Stimulated activated memory B cell treated with anti-CD40 and anti-IgM and Interleukin-4, amounts not matched to agents 10 μg/mL and 1 μg/mL and 100 μg/mL, for 72 hours (primary cell): ENCODE measurements at regions not wholly inside any gene's neighbourhood (a gene's known extent, or its start where the extent isn't known, plus 50 kb on each side); places are given as distances from the start of the nearest gene placed in this dataset.
"Not testable (repeated sequence)": the region's sequence is repeated elsewhere in the genome, so short reads cannot be mapped to it uniquely, and the experiment has no call there.

Experiments used
- ATAC-seq: fragments of 150-1000 bp; cut with Tn5 transposase; 2 replicates; pipeline ENCODE4 v1.10.0; 2021
- H3K27ac Mint-ChIP-seq: one replicate; pipeline ENCODE4 v1.8.0; 2022; ENCODE audit warnings: mild to moderate bottlenecking, mixed read lengths
- H3K27me3 Mint-ChIP-seq: one replicate; pipeline ENCODE4 v1.8.0; 2022; ENCODE audit warnings: mixed read lengths
- H3K36me3 Mint-ChIP-seq: one replicate; pipeline ENCODE4 v1.8.0; 2022; ENCODE audit warnings: mixed read lengths
- H3K4me1 Mint-ChIP-seq: one replicate; pipeline ENCODE4 v1.8.0; 2022; ENCODE audit warnings: mixed read lengths
- H3K4me3 Mint-ChIP-seq: one replicate; pipeline ENCODE4 v1.8.0; 2022; ENCODE audit warnings: mild to moderate bottlenecking, moderate library complexity, mixed read lengths
- H3K9me3 Mint-ChIP-seq: one replicate; pipeline ENCODE4 v1.8.0; 2022; ENCODE audit warnings: mixed read lengths

DNA sequence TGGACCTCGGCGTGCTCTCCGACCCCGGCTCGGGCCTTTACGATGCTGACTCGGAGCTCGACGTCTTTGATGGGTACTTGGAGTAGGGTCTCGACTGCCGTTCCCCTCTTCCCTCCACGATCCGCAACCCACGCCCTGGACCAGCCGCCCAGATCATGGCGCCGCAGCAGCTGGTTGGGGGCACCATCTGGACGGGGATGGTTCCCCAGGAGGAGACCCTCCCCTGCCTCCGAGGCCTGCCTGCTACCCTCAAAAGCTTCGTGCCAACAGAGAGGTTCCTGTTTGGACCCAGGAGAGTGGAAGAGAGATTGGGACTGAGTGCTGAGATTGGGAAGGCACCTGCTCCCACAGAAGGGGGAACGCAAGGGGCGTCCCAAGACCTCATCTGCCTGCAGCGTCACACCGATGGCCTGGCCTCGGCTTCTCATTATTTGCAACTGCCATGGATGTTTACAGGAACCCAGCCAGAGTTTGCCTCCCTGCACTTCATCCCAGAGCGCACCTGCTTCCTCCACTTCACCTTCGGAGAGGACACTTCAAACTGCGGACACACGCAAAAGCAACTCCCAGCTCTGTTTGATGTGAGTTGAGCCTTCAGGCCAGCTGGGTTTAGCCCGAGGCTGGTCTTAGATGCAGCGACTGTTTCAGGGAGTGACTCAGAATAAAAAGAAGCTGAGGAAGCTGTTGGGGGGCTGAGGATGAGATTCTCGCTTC lies 58.9 kb downstream of the GOLGA6L7 start:
- H3K4me1 Mint-ChIP-seq, H3K27ac Mint-ChIP-seq, H3K9me3 Mint-ChIP-seq, H3K4me3 Mint-ChIP-seq, H3K36me3 Mint-ChIP-seq: not testable (repeated sequence)
- peak; percentile 8 for ATAC-seq
- peaks cover 28% of the 10 kb centered on the region for H3K27me3 Mint-ChIP-seq

DNA sequence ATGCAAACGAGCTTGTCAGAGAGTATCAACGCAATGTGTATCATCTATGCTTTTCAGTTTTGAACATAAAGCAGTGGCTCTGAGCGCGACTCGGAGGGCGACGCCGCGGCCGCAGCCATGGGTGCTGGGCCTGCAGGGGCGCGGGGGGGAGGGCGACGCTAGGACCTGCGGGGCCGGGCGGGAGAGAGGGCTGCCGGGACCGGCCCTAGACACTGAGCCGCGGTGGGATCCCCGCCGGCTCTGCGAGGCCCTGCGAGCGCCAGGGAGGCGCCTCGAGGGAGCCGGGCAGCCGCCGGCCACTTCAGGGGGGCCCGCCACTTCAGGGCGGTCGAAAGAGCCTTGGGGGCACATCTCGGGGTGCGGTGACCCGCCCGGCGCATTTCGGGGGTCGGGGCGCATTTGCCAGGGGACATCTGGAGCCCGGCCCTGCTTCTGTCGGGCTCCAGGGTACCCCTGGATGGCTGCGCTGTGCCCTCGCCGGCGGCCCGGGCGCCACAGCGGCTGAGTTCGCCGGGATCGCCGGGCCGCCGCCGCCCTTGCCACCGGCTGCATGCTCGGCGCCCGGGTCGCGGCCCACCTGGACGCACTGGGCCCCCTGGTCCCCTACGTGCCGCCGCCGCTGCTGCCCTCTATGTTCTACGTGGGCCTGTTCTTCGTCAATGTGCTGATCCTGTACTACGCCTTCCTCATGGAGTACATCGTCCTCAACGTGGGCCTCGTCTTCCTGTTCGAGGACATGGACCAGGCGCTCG lies 59.6 kb downstream of the GOLGA6L7 start:
- H3K27me3 Mint-ChIP-seq = peaks cover 28% of the 10 kb centered on the region
- H3K4me3 Mint-ChIP-seq, H3K27ac Mint-ChIP-seq, H3K36me3 Mint-ChIP-seq, H3K4me1 Mint-ChIP-seq, H3K9me3 Mint-ChIP-seq: not testable (repeated sequence)
- peak; percentile 36 for ATAC-seq

DNA sequence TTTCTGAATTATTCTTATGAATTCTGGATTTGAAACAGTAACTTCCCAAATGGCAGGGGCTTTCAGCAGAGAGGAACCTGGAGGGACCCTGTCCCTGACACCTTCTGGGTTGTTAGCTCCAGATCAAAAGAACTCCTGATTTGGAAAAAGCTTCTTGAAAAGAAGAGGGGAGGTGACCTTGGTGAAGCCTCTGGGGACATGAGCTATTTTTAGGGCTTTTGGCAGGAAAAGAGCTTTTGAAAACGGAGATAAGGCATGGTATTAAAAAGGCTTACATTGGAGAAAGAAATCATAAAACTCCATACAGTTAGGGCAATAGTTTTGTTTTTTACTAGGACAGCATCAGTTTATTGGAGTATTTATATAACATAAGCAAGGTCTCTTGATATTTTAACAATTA lies 60.3 kb downstream of the GOLGA6L7 start:
- not testable (repeated sequence) for H3K36me3 Mint-ChIP-seq, ATAC-seq
- peaks cover 28% of the 10 kb centered on the region for H3K27me3 Mint-ChIP-seq

DNA sequence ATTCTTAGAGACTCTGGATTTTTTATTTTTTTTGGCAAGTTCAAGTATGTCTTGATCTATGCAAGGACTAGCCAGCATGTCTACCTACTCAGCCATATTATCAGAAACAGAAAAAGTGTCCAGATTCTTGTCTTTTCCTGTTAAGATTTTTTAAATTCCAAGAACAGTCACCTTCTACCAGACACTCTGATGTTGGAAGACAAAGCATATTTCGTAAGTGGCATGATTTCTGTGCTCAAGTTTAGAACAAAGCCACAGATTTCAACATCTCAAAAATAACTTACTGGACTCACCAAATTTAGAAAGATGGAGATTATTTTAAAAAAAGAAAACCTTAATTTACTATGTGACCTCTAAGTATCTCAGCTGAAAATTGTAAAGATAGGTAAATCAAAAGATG lies 61.9 kb downstream of the GOLGA6L7 start:
- Mint-ChIP-seq H3K9me3 (no peaks in the 10 kb centered on the region), H3K27me3 (peaks cover 19% of the 10 kb centered on the region), H3K27ac (no peak overlapping the region), H3K4me3 (no peak overlapping the region), H3K4me1 (no peaks in the 10 kb centered on the region), H3K36me3 (no peaks in the 10 kb centered on the region)
- no peak for ATAC-seq

More for the DNA sequence above, 60.3 kb downstream of the GOLGA6L7 start:
- H3K9me3 Mint-ChIP-seq, H3K4me1 Mint-ChIP-seq, H3K4me3 Mint-ChIP-seq, H3K27ac Mint-ChIP-seq: not testable (repeated sequence)

DNA sequence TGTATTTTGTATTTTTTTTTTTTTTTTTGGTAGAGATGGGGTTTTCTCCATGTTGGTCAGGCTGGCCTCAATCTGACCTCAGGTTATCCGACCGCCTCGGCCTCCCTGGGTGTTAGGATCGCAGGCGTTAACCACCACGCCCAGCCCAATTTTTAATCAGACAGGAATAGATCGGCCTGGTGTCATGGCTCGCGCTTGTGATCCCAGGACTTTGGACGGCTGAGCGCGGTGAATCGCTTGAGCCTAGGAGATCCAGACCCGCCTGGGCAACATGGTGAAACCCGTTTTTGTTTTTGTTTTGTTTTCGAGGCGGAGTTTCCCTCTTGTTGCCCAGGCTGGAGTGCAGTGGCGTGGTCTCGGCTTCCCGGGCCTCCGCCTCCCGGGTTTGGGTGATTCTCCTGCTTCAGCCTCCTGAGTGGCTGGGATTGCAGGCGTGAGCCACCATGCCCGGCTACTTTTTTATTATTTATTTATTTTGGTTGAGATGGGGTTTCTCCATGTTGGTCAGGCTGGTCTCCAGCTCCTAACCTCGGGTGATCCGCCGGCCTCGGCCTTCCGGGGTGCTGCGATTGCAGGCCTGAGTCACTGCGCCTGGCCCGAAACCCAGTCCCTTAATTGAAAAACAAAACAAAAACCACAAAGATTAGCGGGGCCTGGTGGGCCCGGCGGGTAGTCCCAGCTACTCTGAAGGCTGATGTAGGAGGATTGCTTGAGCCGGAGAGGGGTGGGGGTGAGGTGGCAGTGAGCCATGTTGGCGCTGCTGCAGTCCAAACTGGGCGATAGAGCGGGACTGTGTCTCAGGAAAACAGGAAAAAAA lies 63.9 kb downstream of the GOLGA6L7 start:
- not testable (repeated sequence) for H3K4me3 Mint-ChIP-seq, H3K4me1 Mint-ChIP-seq, H3K27ac Mint-ChIP-seq, H3K9me3 Mint-ChIP-seq, ATAC-seq, H3K36me3 Mint-ChIP-seq
- H3K27me3 Mint-ChIP-seq = peaks cover 15% of the 10 kb centered on the region

DNA sequence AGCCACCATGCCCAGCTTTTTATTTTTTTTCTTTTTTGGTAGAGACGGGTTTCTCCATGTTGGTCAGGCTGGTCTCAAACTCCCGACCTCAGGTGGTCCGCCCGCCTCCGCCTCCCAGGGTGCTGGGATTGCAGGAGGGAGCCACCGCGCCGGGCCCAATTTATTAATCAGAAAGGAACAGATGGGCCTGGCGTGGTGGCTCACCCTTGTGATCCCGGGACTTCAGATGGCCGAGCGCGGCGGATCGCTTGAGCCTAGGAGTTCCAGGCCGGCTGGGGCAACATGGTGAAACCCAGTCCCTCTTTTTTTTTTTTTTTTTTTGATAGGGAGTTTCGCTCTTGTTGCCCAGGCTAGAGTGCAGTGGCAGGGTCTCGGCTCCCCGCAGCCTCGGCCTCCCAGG lies 64.6 kb downstream of the GOLGA6L7 start:
- no peaks in the 10 kb centered on the region for H3K4me1 Mint-ChIP-seq
- H3K27me3 Mint-ChIP-seq = peaks cover 12% of the 10 kb centered on the region
- no peaks in the 10 kb centered on the region for H3K36me3 Mint-ChIP-seq
- no peak for ATAC-seq
- H3K9me3 Mint-ChIP-seq = no peaks in the 10 kb centered on the region
- no peak overlapping the region for H3K27ac Mint-ChIP-seq
- no peak overlapping the region for H3K4me3 Mint-ChIP-seq

DNA sequence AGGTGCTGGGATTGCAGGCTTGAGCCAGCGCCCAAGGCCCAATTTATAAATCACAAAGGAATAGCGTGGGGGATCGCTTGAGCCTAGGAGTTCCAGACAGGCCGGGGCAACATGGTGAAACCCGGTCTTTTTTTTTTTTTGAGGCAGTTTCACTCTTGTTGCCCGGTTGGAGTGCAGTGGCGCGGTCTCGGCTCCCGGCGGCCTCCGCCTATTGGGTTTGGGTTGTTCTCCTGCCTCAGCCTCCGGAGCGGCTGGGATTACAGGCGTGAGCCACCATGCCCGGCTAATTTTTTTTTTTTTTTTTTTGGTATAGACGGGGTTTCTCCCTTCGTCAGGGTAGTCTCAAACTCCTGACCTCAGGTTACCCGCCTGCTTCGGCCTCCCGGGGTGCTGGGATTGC lies 65.0 kb downstream of the GOLGA6L7 start:
- H3K36me3 Mint-ChIP-seq = no peaks in the 10 kb centered on the region
- H3K4me3 Mint-ChIP-seq = no peak overlapping the region
- no peak overlapping the region for H3K27ac Mint-ChIP-seq
- H3K4me1 Mint-ChIP-seq = no peaks in the 10 kb centered on the region
- peaks cover 12% of the 10 kb centered on the region for H3K27me3 Mint-ChIP-seq
- H3K9me3 Mint-ChIP-seq = no peaks in the 10 kb centered on the region
- no peak for ATAC-seq

DNA sequence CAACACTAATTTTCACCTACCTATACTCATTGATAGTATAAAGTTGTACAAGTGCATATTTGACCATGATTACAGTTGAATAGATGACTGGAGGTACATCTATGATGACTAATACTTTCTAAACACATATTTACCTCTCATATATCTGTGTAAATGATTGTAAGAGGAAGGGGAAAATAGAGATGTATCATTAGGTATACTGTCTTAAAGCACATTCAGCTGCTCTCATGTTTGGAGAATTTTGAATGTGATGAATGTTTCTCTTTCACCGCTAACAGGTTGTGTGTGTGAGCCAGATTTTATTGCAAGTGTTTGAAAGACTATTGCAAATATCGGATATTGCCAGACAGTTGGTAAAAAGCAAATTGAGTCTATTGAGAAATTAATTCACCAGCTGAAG lies 66.2 kb upstream of the GOLGA8M start:
- not testable (repeated sequence) for ATAC-seq, H3K36me3 Mint-ChIP-seq, H3K4me1 Mint-ChIP-seq, H3K4me3 Mint-ChIP-seq, H3K27me3 Mint-ChIP-seq, H3K9me3 Mint-ChIP-seq, H3K27ac Mint-ChIP-seq

DNA sequence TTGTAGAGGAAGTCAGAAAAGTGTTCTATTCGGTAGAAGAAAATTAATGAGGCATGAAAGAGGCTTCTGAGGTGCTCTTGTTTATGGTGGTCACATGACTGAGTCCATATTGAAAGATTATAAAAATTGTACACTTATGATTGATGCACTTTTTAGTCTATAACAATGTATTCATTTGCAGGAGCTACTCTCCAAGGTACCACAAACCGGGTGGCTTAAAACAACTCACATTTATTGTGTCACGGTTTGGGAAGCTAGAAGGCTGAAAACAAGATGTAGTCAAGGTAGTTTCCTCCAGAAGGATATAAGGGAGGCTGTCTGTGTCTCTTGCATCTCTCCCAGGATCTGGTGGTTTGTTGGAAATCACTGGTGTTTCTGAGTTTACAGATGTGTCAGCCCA lies 60.6 kb upstream of the GOLGA8M start:
- not testable (repeated sequence) for H3K27ac Mint-ChIP-seq, H3K4me1 Mint-ChIP-seq, H3K27me3 Mint-ChIP-seq, ATAC-seq, H3K36me3 Mint-ChIP-seq, H3K4me3 Mint-ChIP-seq, H3K9me3 Mint-ChIP-seq
